ENCODE measurements at regions not wholly inside any gene's neighbourhood (a gene's known extent, or its start where the extent isn't known, plus 50 kb on each side); places are given as distances from the start of the nearest gene placed in this dataset.

GRCh38 chr5:44574678-44575077 is 185.5 kb upstream of the FGF10 start:
- no CpG with 5 or more reads among the region's 6 CpGs for WGBS (ENCODE audit: extremely low coverage, insufficient coverage, low lambda C conversion rate)
- Histone ChIP-seq H3K4me2 (ENCODE audit: low read length) (no peak overlapping the region), H3K27ac (ENCODE audit: low read depth, low read length) (no peak overlapping the region), H2BK5ac (ENCODE audit: low read length) (no peak overlapping the region), H3K9ac (ENCODE audit: low read length) (no peak overlapping the region), H4K5ac (ENCODE audit: low read length) (no peak overlapping the region), H3K23ac (ENCODE audit: low read length) (no peak overlapping the region), H3K4me1 (ENCODE audit: control insufficient read depth, low read depth, low read length) (no peaks in the 10 kb centered on the region), H3K18ac (ENCODE audit: low read length) (no peak overlapping the region), H2BK15ac (replicated peaks; ENCODE audit: low read depth) (no peak overlapping the region), H3K56ac (ENCODE audit: low read length) (no peak overlapping the region), H3K79me2 (ENCODE audit: control insufficient read depth, insufficient read depth, low read length) (no peaks in the 10 kb centered on the region), H2AK5ac (ENCODE audit: low read length) (no peak overlapping the region), H3K4me3 (ENCODE audit: low read length) (no peak overlapping the region), H3K27me3 (ENCODE audit: insufficient read depth, low read length, poor library complexity) (no peaks in the 10 kb centered on the region), H3K4ac (ENCODE audit: low read depth, low read length) (no peak overlapping the region), H4K8ac (ENCODE audit: low read depth, low read length) (no peak overlapping the region), H3K79me1 (ENCODE audit: low read length) (no peaks in the 10 kb centered on the region), H3K36me3 (ENCODE audit: control insufficient read depth, insufficient read depth, low read length) (no peaks in the 10 kb centered on the region), H2BK120ac (ENCODE audit: low read depth, low read length) (no peak overlapping the region)
- DNase-seq = no peak

GRCh38 chr5:44568519-44568918 is 179.3 kb upstream of the FGF10 start:
- Histone ChIP-seq H4K8ac (ENCODE audit: low read depth, low read length) (no peak overlapping the region), H3K36me3 (ENCODE audit: control insufficient read depth, insufficient read depth, low read length) (no peaks in the 10 kb centered on the region), H3K23ac (ENCODE audit: low read length) (no peak overlapping the region), H3K4me1 (ENCODE audit: control insufficient read depth, low read depth, low read length) (no peaks in the 10 kb centered on the region), H3K27me3 (ENCODE audit: insufficient read depth, low read length, poor library complexity) (no peaks in the 10 kb centered on the region), H2BK5ac (ENCODE audit: low read length) (no peak overlapping the region), H3K4me3 (ENCODE audit: low read length) (no peak overlapping the region), H3K56ac (ENCODE audit: low read length) (no peak overlapping the region), H4K5ac (ENCODE audit: low read length) (no peak overlapping the region), H2AK5ac (ENCODE audit: low read length) (no peak overlapping the region), H3K79me2 (ENCODE audit: control insufficient read depth, insufficient read depth, low read length) (no peaks in the 10 kb centered on the region), H3K79me1 (ENCODE audit: low read length) (no peaks in the 10 kb centered on the region), H3K27ac (ENCODE audit: low read depth, low read length) (no peak overlapping the region), H3K9ac (ENCODE audit: low read length) (no peak overlapping the region), H3K18ac (ENCODE audit: low read length) (no peak overlapping the region), H3K4me2 (ENCODE audit: low read length) (no peak overlapping the region), H2BK120ac (ENCODE audit: low read depth, low read length) (no peak overlapping the region), H3K4ac (ENCODE audit: low read depth, low read length) (no peak overlapping the region), H2BK15ac (replicated peaks; ENCODE audit: low read depth) (no peak overlapping the region)
- DNase-seq = no peak
- WGBS (ENCODE audit: extremely low coverage, insufficient coverage, low lambda C conversion rate) = no CpG with 5 or more reads among the region's 1 CpG

GRCh38 chr5:44565902-44566301 is 176.7 kb upstream of the FGF10 start:
- Histone ChIP-seq H3K23ac (ENCODE audit: low read length) (no peak overlapping the region), H4K8ac (ENCODE audit: low read depth, low read length) (no peak overlapping the region), H2BK5ac (ENCODE audit: low read length) (no peak overlapping the region), H3K4ac (ENCODE audit: low read depth, low read length) (no peak overlapping the region), H3K79me2 (ENCODE audit: control insufficient read depth, insufficient read depth, low read length) (no peaks in the 10 kb centered on the region), H2BK120ac (ENCODE audit: low read depth, low read length) (no peak overlapping the region), H3K4me2 (ENCODE audit: low read length) (no peak overlapping the region), H2BK15ac (replicated peaks; ENCODE audit: low read depth) (no peak overlapping the region), H3K4me1 (ENCODE audit: control insufficient read depth, low read depth, low read length) (no peaks in the 10 kb centered on the region), H3K27ac (ENCODE audit: low read depth, low read length) (no peak overlapping the region), H3K79me1 (ENCODE audit: low read length) (no peaks in the 10 kb centered on the region), H3K9ac (ENCODE audit: low read length) (no peak overlapping the region), H3K27me3 (ENCODE audit: insufficient read depth, low read length, poor library complexity) (no peaks in the 10 kb centered on the region), H3K56ac (ENCODE audit: low read length) (no peak overlapping the region), H3K18ac (ENCODE audit: low read length) (no peak overlapping the region), H3K4me3 (ENCODE audit: low read length) (no peak overlapping the region), H3K36me3 (ENCODE audit: control insufficient read depth, insufficient read depth, low read length) (no peaks in the 10 kb centered on the region), H4K5ac (ENCODE audit: low read length) (no peak overlapping the region), H2AK5ac (ENCODE audit: low read length) (no peak overlapping the region)
- DNase-seq = peak; percentile 8
- WGBS (ENCODE audit: extremely low coverage, insufficient coverage, low lambda C conversion rate) = no CpG with 5 or more reads among the region's 2 CpGs

- no CpG with 5 or more reads among the region's 1 CpG for WGBS (ENCODE audit: extremely low coverage, insufficient coverage, low lambda C conversion rate)
- Histone ChIP-seq H4K5ac (ENCODE audit: low read length) (no peak overlapping the region), H3K27me3 (ENCODE audit: insufficient read depth, low read length, poor library complexity) (no peaks in the 10 kb centered on the region), H3K4me2 (ENCODE audit: low read length) (no peak overlapping the region), H4K8ac (ENCODE audit: low read depth, low read length) (no peak overlapping the region), H2BK5ac (ENCODE audit: low read length) (no peak overlapping the region), H2AK5ac (ENCODE audit: low read length) (no peak overlapping the region), H3K4me3 (ENCODE audit: low read length) (no peak overlapping the region), H3K23ac (ENCODE audit: low read length) (no peak overlapping the region), H3K79me1 (ENCODE audit: low read length) (no peaks in the 10 kb centered on the region), H3K18ac (ENCODE audit: low read length) (no peak overlapping the region), H3K79me2 (ENCODE audit: control insufficient read depth, insufficient read depth, low read length) (no peaks in the 10 kb centered on the region), H3K56ac (ENCODE audit: low read length) (no peak overlapping the region), H3K4me1 (ENCODE audit: control insufficient read depth, low read depth, low read length) (no peaks in the 10 kb centered on the region), H2BK15ac (replicated peaks; ENCODE audit: low read depth) (no peak overlapping the region), H3K9ac (ENCODE audit: low read length) (no peak overlapping the region), H3K27ac (ENCODE audit: low read depth, low read length) (no peak overlapping the region), H3K36me3 (ENCODE audit: control insufficient read depth, insufficient read depth, low read length) (no peaks in the 10 kb centered on the region), H2BK120ac (ENCODE audit: low read depth, low read length) (no peak overlapping the region), H3K4ac (ENCODE audit: low read depth, low read length) (no peak overlapping the region)
- DNase-seq = no peak
Observed at GRCh38 chr5:44565360-44565759, 176.1 kb upstream of the FGF10 start.

GRCh38 chr5:44546286-44546685 is 157.1 kb upstream of the FGF10 start:
- Histone ChIP-seq H3K4me2 (ENCODE audit: low read length) (no peak overlapping the region), H3K18ac (ENCODE audit: low read length) (no peak overlapping the region), H2BK120ac (ENCODE audit: low read depth, low read length) (no peak overlapping the region), H2BK5ac (ENCODE audit: low read length) (no peak overlapping the region), H3K79me1 (ENCODE audit: low read length) (no peaks in the 10 kb centered on the region), H2BK15ac (replicated peaks; ENCODE audit: low read depth) (no peak overlapping the region), H3K79me2 (ENCODE audit: control insufficient read depth, insufficient read depth, low read length) (no peaks in the 10 kb centered on the region), H3K56ac (ENCODE audit: low read length) (no peak overlapping the region), H3K4ac (ENCODE audit: low read depth, low read length) (no peak overlapping the region), H4K5ac (ENCODE audit: low read length) (no peak overlapping the region), H3K36me3 (ENCODE audit: control insufficient read depth, insufficient read depth, low read length) (no peaks in the 10 kb centered on the region), H4K8ac (ENCODE audit: low read depth, low read length) (no peak overlapping the region), H3K23ac (ENCODE audit: low read length) (no peak overlapping the region), H3K4me3 (ENCODE audit: low read length) (no peak overlapping the region), H3K27me3 (ENCODE audit: insufficient read depth, low read length, poor library complexity) (no peaks in the 10 kb centered on the region), H3K4me1 (ENCODE audit: control insufficient read depth, low read depth, low read length) (no peaks in the 10 kb centered on the region), H2AK5ac (ENCODE audit: low read length) (no peak overlapping the region), H3K27ac (ENCODE audit: low read depth, low read length) (no peak overlapping the region), H3K9ac (ENCODE audit: low read length) (no peak overlapping the region)
- DNase-seq = no peak
- WGBS (ENCODE audit: extremely low coverage, insufficient coverage, low lambda C conversion rate) = no CpG with 5 or more reads among the region's 2 CpGs

- Histone ChIP-seq H3K36me3 (ENCODE audit: control insufficient read depth, insufficient read depth, low read length) (no peaks in the 10 kb centered on the region), H2BK120ac (ENCODE audit: low read depth, low read length) (no peak overlapping the region), H3K4me3 (ENCODE audit: low read length) (no peak overlapping the region), H3K79me2 (ENCODE audit: control insufficient read depth, insufficient read depth, low read length) (no peaks in the 10 kb centered on the region), H3K27ac (ENCODE audit: low read depth, low read length) (no peak overlapping the region), H3K4ac (ENCODE audit: low read depth, low read length) (no peak overlapping the region), H3K9ac (ENCODE audit: low read length) (no peak overlapping the region), H4K8ac (ENCODE audit: low read depth, low read length) (no peak overlapping the region), H3K56ac (ENCODE audit: low read length) (no peak overlapping the region), H3K4me1 (ENCODE audit: control insufficient read depth, low read depth, low read length) (no peaks in the 10 kb centered on the region), H2BK5ac (ENCODE audit: low read length) (no peak overlapping the region), H3K23ac (ENCODE audit: low read length) (no peak overlapping the region), H3K27me3 (ENCODE audit: insufficient read depth, low read length, poor library complexity) (no peaks in the 10 kb centered on the region), H2AK5ac (ENCODE audit: low read length) (no peak overlapping the region), H3K18ac (ENCODE audit: low read length) (no peak overlapping the region), H2BK15ac (replicated peaks; ENCODE audit: low read depth) (no peak overlapping the region), H3K79me1 (ENCODE audit: low read length) (no peaks in the 10 kb centered on the region), H4K5ac (ENCODE audit: low read length) (no peak overlapping the region), H3K4me2 (ENCODE audit: low read length) (no peak overlapping the region)
- DNase-seq = no peak
Observed at GRCh38 chr5:44543511-44543910, 154.3 kb upstream of the FGF10 start.

Measured in mesendoderm (in vitro differentiated cells).